NAMALWA (cell line): ENCODE measurements at regions not wholly inside any gene's neighbourhood (a gene's known extent, or its start where the extent isn't known, plus 50 kb on each side); places are given as distances from the start of the nearest gene placed in this dataset.
"Not testable (repeated sequence)": the region's sequence is repeated elsewhere in the genome, so short reads cannot be mapped to it uniquely, and the experiment has no call there.

ENCODE experiments used
- DNase-seq: peaks from one replicate; pipeline ENCODE4 v3.0.0-alpha.2; 2015; ENCODE audit warnings: low spot score

DNA sequence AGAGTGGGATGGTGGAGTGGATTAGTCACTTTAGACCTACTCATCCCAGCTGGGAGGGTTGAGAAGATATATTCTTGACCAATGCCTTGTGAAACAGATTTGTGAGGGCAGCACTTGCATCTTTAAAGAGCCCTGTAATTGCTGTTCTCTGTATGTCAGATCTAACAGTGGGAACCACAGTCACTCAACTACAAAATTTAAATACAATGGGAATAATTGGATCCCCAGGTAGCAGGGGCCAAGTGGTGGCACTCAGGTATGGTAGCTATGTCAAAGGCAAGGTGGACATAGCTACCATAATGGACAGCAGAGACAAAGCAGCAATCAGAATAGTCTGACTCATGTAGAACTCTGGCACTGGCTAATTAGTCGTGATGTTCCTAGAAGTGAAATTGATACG, 559.6 kb downstream of the PTPRU start:
- DNase-seq = not testable (repeated sequence)

DNA sequence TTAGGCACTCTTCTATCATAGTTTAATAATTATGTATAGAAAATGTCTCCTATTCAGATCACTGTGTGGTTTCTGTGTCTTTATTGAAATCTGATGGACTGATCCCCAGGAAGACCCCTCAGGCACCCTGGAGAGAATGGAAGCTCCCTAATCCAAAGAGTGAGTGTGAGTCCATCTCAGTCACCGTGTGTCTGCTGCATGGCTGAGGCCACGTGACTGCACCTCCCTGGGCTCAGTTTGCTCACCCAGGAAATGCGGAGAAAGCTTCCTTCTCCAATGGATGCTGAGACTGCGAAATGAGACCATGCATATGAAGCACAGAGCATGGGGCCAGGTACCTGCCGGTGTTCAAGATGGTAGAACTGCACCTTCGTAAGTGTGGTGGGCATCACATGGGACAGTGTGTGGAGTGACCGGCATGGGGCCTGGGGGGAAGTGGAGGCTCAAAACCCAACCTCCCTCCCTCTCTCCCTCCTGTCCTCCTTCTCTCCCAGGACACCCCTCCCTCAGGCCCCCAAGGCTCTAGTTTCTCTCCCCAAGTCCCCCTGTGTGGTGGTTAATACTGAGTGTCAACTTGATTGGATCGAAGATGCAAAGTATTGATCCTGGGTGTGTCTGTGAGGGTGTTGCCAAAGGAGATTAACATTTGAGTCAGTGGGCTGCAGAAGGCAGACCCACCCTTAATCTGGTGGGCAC, 557.5 kb downstream of the PTPRU start:
- DNase-seq = no peak

DNA sequence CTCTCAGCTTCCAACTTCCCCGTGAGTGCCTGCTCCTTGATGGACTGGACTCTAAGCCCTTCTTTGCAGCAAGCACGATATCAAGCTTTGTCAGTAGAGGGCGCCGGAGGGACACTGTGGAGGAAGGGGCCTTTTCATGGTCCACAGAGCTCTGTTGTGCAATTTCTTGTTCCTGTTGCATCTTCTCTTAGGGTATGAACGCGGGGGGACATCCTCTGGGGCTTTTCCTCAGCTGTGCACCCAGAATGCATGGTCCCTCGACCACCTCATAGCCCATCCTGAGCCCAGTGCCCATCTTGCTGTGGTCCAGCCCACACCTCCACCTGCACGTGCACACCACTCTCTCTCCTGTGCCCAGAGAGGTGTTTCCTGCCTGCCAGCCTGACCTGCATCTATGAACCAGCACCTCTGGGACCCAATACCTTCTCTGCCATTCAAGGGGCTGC, 556.8 kb downstream of the PTPRU start:
- DNase-seq = peak; percentile 92

DNA sequence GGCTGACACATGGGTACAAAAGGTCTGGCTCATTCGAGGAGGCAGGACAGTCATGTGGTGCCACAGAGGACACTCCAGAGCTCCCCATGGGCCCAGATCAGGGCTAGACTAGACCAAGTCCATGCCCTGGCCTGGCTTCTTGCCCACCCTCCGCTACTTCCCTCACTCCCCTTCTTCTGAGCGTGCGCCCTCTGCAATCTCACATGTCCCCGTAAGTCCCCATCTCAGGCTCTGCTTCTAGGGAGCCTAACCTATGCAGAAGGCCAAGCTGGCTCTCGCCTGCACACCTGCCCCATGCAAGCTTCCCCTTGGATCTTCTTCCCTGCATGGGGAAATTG, 553.6 kb downstream of the PTPRU start:
- no peak for DNase-seq

DNA sequence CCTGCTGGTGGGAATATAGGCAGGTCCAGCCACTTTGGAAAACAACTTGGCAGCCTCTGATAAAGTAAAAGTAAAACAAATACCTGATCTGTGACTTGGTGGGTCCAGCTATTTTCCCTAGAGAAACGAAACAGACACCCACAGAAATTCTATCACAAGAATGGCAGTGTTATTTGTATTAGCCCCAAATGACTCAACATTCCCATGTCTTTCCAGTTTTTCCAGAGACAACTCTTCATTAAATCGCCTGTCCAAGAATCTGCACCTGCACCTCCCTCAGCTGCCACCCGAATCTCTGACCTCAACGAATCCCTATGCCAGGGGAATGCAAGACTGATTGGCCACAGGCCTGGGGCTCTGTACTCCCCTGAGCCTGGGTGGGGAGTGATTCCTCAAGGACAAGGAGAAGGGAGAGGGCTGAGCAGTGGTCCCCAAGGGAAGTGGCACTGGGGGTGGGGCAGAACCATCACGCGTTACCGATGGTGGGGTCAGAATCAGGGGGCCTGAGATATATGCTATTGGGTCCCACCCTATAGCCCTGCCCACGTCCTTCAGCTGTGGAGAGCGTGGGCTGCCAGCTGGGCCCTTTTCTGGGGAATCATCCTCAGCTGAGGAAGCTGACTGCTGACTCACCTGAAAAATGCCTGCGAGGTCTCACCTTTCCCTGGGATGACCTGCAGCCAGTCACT, 553.0 kb downstream of the PTPRU start:
- no peak for DNase-seq

DNA sequence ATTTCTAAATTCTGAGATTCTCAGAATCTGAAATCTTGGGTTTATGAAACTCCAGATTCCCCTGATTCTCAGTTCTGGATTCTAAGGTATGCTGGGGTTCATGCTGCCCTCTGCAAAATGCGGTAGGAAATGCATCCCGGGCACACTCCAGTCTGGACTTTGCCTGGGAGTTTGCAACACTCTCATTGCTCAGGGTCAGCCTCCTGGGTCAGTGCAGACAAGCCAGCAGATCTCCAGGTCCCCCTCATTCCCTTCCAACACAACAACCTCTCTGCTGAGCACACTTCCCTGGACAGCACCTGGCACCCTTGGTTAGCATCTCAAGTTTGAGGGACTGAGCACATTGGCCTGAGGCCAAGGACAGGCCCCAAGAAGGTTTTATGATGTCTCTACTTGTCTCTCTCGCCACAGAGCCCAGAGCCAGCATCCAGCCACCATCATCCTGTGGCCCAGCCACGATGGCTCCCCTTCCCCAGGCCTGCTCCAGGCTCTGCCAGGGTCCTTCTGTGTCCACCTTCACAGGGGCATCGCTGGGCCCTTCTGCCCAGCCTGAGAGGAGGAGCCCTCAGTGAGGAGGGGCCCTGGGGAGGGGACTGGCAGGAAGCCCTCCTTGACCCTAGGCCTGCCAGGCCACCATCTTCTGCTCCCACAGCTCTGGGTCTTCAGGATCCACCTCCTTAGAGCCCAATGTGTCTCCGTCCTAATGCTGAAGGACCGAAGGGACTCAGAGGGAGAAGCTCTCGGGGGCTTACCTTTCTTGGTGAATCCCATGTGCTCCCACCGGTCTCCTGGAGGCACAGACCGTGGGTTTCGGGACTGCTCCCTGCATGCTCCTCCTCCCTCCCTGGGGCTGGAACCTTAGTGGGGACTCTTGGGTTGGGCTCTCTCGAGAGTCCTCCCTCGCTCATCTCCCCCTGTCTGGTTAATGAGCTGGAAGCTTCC, 550.7 kb downstream of the PTPRU start:
- no peak for DNase-seq

DNA sequence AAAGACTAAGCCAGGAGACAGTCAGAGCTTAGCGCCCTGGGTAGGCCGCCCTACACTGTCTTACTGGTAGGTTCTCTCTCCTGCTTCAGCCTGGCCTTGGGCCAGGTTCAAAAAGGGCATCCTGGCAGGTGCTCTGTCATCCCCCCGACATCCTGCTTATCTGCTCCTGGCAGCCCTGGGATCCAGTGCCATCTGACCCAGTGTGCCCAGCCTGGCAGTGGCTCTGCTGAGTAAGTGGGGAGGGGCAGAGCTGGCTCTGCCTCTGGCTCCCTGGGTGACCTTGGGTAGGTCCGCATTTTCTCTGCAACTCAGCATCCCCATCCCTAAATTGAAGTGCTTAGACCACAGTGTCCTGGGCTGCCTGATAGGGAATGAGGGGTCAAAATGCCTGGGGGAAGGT, 549.9 kb downstream of the PTPRU start:
- no peak for DNase-seq

DNA sequence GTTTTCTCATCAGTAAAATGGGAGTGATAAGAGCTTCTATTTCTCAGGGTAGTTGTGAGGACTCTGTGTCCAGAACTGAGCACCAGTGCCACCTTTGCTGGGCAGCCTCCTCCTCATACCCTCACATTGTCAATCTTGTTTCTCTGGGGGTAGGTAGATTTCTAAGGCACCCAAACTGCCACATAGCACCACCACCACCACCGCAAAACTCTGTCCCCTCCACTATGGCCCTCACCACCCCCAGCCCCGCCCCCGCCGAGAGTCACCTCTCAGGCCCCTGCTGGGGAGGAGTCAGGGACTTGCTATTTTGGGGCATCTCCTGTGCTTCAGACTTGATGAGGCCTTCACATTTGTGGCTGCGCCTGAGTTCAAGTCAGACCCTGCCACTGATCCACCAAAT, 549.2 kb downstream of the PTPRU start:
- DNase-seq = no peak

DNA sequence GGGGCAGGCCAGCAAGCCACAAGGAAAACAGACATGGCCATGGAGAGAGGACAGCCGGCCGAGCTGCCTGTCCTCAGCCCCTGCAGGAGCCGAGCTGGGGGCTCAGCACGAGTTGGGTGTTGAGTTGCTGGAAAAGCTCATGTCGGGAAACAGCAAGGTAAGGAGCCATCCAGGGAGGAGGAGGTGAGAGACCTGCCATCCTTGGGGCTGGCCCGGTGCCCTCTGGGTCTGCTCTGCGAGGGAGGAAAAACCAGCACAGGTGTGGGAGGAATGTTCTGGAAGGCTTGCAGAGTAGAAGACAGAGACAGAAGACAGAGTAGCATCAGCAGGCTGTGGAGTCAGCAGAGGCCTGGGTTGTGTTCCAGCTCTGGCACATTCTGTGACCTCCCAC, 548.8 kb downstream of the PTPRU start:
- DNase-seq = no peak

DNA sequence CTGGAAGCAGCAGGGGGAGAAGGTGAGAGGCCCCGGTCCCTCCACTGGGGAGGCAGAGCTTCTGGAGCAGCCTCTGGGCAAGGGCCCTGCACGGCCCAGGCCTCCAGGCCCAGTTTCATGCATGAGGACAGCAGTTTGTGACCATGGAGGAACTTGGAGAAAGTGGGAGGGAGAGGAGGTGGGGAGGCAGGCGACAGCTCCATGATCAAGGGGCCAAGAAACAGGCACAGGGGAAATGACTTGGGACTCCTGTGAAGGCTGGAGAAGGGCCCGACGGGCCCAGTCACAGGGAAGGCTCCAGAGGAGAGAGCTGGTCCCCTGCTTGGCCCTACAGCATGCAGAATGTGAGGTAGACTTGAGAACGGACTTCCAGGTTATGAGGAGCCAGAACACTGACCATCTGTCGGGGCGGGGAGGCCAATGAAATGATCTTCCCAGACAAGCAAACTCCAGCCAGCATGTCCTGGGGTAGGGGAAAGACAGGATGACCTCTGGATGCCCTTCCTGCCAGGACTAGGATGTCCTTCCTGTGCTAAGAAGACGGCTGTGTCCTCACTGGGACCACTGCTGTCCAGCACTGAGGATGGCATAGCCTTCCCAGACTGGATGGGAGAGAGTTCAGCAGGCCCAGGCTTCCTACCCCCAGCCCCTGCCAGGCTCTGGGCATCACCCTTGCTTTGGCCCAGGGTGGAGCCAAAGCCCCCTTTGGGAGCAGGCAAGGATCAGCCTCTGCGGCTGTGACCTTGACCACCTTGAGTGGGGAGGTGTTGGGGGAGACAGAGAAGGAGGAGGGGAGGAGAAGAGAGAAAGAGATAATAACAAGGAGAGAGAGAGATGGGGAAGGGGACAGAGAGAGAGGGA, 548.2 kb downstream of the PTPRU start:
- DNase-seq = no peak

DNA sequence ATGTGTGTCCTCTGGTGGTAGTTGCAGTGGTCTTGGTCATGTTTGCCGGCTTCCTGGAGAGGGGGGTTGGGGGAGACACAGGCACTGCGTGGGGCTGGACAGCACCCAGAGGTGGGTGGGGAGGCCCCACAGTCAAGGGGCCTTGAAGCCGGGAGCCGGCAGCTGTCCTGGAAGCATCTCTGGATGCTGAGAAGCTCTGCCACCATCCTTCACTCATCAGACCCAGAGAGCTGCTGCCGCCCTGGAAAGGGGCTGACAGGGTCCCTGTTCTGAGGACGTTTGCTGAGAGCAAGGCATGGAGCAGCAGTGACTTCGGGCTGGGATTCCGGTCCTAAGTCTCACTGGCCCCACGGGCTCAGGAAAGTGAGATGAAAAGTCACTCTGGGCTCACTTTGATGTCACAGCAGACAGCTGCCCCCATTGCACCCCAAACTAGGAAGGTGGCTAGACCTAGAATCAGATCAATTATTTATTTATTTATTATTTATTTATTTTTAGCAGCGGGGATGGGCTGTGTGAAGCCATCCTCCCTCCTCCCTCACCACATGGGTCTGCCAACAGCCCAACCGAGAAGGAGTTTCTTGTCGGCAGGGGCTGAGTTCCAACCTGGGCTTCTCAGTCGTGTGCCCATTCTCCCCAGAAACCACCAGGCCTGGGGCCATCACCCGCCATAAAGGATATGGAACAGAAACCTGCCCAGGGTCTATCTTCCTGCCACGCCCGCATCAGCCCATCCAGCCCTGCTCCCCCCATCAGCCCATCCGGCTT, 547.4 kb downstream of the PTPRU start:
- no peak for DNase-seq

DNA sequence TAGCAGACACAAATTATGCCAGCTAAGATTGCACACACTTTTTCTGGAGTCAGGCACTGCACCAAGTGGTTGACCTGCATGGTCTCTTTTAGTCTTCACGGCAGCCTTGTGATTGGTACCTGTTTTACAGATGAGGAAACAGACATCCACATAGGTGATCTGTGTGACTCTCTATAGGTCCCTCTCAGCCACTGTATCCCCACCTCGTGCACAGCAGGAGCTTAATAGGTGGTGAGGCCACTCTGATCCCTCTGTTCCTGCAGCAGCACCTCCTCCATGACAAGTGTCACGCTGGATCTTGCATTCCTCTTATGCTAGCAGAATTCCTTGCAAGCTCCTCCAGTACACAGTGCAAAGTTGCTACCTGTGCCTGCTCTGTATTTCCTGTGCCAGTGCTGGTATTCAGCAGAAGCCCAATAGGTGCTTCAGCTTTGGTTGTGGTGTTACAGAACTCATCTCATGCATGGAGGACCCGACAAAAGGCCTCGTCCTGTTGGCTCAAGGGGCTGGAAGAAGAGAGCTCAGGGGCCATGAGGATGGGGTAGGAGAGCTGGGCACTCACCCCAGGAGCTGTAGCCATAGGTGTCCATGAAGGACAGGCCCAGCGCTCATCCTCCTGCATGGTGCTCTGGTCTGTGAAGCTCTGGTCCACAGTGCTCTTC, 546.7 kb downstream of the PTPRU start:
- DNase-seq = no peak

DNA sequence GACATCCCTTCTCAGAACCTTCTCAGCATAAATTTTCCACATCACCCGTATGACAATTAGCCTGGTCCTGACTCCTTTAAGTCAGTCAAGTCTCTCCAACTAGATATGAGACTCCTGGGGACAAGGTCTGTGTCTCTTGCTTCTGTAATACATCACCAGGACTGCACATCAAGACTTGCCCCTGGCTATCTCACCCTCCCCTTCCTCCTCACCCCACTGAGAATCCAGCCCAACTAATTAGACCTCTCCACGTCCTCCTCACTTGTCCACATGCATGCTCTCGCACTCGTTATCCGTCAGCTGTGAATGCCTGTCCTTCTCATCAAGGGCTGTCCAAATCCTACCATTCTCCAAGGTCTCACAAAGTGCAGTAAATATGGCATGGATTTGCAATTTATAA, 542.8 kb downstream of the PTPRU start:
- no peak for DNase-seq

DNA sequence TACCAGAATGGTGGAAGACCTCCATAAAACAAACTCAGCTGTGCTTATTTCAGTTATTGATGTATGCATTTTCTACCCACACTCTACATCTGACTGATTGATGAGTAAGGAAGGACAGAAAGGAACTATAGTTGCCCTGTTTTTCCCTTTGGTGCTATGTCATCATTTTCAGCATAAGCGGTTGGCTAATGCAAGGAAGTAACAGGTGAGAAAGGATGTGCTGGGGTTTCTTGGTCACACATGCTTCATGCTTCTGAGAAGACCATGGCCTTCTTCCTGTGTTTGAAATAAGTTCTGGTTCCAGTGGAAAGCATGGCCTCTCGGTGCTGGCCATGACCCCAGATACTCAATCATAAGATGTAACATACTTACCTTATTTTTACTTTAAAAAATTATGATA, 541.2 kb downstream of the PTPRU start:
- DNase-seq = no peak

DNA sequence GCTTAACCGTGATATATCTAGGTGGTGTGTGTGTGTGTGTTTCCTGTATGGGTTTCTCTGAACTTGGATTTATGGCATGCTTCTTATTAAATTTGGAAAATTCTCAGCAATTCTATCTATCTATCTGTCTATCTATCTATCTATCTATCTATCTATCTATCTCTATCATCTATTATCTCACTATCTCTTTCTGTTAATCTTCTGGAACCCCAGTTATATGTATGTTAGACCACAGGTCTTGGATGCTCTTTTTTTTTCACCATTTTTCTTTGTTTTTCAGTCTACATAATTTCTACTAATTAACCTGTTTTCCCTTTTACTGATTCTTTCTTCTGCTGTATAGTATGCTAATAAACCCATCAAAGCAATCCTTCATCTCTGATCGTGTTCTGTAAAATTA, 538.0 kb downstream of the PTPRU start:
- DNase-seq = no peak

DNA sequence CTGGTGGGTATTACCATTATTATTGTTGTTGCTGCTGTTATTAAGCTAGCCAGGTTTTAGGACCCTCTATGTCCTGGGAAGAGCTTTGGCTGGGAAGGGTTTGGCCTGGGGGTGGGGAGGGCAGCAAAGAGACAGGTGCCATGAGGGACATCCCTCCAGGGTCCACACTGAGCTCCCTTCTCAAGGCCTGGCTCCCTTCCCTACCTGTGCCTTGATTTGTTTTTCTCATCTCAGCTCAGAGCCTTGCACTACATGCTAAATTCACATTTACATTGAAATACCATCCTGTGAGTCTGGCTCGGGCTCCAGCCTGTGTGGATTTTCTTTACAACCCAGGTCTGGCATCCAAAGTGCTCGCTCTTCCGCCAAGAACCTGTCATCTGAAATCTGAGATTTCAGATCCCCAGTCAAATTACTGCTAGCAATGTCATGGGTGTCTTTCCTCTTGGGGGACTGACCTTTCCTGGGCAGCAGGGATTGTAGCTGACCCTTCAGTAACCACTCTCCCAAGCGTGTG, 536.3 kb downstream of the PTPRU start:
- no peak for DNase-seq

DNA sequence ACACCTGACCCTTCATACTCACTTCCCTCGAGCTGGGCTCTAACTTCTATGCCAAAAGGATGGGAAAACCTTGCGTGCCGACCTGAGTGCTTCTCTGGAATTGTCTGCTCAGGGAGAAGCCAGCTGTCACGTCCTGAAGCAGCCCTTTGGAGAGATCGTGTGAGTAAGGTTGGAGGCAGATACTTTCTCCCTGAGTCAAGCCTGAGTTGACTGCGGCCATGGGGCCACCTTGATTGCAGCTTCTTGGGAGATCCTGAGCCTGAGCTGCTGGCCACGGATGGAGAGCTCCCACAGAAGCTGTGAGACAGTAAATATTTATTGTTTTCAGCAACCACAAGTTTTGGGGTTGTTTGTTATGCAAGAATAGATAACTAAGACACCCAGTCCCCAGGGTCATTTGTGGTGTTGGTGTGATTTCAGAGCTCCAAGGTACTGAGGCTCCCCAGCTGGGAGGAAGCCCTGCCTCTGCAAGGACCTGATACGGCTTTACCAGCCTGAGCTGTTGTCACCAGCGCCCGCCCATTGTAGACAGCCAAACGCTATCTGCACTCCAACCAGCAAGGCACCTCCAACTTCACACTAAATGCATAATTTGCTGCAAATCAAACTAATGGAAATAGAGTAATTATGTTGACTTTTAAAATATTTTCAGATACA, 531.6 kb downstream of the PTPRU start:
- DNase-seq = no peak

DNA sequence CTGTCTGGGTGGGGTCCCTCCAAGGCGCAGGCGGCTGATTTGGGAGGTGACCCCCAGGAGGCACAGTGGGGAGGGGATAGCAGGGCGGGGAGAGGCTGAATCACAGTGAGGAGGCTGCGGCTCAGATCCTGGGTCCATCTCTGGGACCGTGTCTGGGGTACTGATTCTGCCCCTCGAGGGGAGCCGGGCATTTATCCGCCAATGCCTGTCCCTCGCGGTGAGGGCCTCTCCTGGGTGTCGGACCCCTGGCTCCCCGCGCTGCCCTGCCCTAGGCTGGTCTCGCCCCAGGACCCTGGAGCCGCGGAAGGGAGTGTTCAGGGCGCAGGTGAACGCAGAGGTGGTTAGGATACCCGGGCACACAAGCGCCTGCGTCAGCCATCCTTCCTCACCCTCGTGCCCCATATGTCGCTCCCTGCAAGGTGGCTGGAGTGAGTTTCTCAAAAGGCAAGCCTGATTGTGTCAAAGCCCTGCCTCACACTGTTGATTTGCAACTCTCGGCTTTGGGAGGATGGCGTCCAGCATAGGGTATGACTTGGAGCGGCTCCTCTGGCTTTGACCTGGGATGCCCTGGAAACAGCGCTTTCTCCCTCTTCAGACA, 530.9 kb downstream of the PTPRU start:
- DNase-seq = no peak

DNA sequence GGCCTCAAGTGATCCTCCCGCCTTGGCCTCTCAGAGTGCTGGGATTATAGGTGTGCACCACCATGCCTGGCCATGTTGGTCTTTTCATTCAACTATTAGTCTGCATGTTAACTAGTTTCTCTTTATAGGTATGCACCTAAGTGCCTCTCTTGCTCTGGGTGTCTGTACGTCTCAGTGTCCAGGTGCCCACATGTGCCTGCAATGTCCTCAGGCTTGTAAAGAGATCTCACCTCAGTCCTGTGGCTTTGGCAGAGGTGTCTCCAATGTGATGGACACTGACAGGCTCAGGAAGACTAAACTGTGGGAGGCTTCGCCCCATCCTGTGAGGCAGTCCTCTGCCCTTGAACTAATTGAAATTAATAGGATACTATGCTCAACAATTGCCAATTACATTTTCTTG, 526.3 kb downstream of the PTPRU start:
- DNase-seq = no peak
